ENCODE measurements at regions not wholly inside any gene's neighbourhood (a gene's known extent, or its start where the extent isn't known, plus 50 kb on each side); places are given as distances from the start of the nearest gene placed in this dataset.

- no peak overlapping the region for H3K4me3 ChIP-seq (ENCODE audit: low read depth, low read length)
- no peak overlapping the region for H3K27ac ChIP-seq (ENCODE audit: insufficient read depth, low read length, poor library complexity, severe bottlenecking)
- Mint-ChIP-seq H3K4me3 (no peak overlapping the region), H3K36me3 (peaks cover 4% of the 10 kb centered on the region), H3K27ac (no peak overlapping the region), H3K27me3 (peaks cover 48% of the 10 kb centered on the region), H3K9me3 (peaks cover 0 to 6% (median 0%) of the 10 kb centered on the region in 7 donors), H3K4me1 (no peaks in the 10 kb centered on the region)
- no peaks in the 10 kb centered on the region for H3K36me3 ChIP-seq (ENCODE audit: control insufficient read depth, insufficient read depth, low read length)
- peaks cover 11% of the 10 kb centered on the region for H3K27me3 ChIP-seq (ENCODE audit: control insufficient read depth, insufficient read depth, low read length)
- ATAC-seq (ENCODE audit: low read depth in 2 of 2) (no peak), DNase-seq (no peak)
- peaks cover 0 to 7% of the 10 kb centered on the region in 2 experiments for H3K9me3 ChIP-seq (ENCODE audit: control insufficient read depth in 2 of 2, low read length in 2 of 2)
- no peaks in the 10 kb centered on the region for H3K4me1 ChIP-seq (ENCODE audit: control insufficient read depth, insufficient read depth, low read length, poor library complexity, severe bottlenecking)
Observed at GRCh38 chr7:128145191-128145590, 95.9 kb upstream of the LEP start.

- H3K4me1 ChIP-seq (ENCODE audit: control insufficient read depth, insufficient read depth, low read length, poor library complexity, severe bottlenecking) = no peaks in the 10 kb centered on the region
- ATAC-seq (ENCODE audit: low read depth in 2 of 2) (no peak), DNase-seq (no peak)
- Mint-ChIP-seq H3K27ac (no peak overlapping the region), H3K4me3 (peak overlapping the region in 1 of 4 donors; percentile 5), H3K9me3 (peaks cover 0 to 6% (median 0%) of the 10 kb centered on the region in 7 donors), H3K27me3 (peaks cover 45% of the 10 kb centered on the region), H3K4me1 (no peaks in the 10 kb centered on the region), H3K36me3 (peaks cover 4% of the 10 kb centered on the region)
- H3K27me3 ChIP-seq (ENCODE audit: control insufficient read depth, insufficient read depth, low read length) = peaks cover 11% of the 10 kb centered on the region
- no peak overlapping the region for H3K4me3 ChIP-seq (ENCODE audit: low read depth, low read length)
- peaks cover 0 to 7% of the 10 kb centered on the region in 2 experiments for H3K9me3 ChIP-seq (ENCODE audit: control insufficient read depth in 2 of 2, low read length in 2 of 2)
- H3K27ac ChIP-seq (ENCODE audit: insufficient read depth, low read length, poor library complexity, severe bottlenecking) = no peak overlapping the region
- no peaks in the 10 kb centered on the region for H3K36me3 ChIP-seq (ENCODE audit: control insufficient read depth, insufficient read depth, low read length)
Observed at GRCh38 chr7:128146052-128146451, 95.0 kb upstream of the LEP start.

- H3K27me3 ChIP-seq (ENCODE audit: control insufficient read depth, insufficient read depth, low read length) = peaks cover 9% of the 10 kb centered on the region
- H3K27ac Mint-ChIP-seq = peak overlapping the region in 1 of 3 donors; percentile 39
- H3K27ac ChIP-seq (ENCODE audit: insufficient read depth, low read length, poor library complexity, severe bottlenecking) = no peak overlapping the region
- H3K4me1 Mint-ChIP-seq = peaks cover 0 to 2% (median 0%) of the 10 kb centered on the region in 4 donors
- H3K36me3 ChIP-seq (ENCODE audit: control insufficient read depth, insufficient read depth, low read length) = no peaks in the 10 kb centered on the region
- peaks cover 42% of the 10 kb centered on the region for H3K27me3 Mint-ChIP-seq
- no peaks in the 10 kb centered on the region for H3K4me1 ChIP-seq (ENCODE audit: control insufficient read depth, insufficient read depth, low read length, poor library complexity, severe bottlenecking)
- no peak overlapping the region for H3K4me3 ChIP-seq (ENCODE audit: low read depth, low read length)
- H3K4me3 Mint-ChIP-seq = no peak overlapping the region
- H3K9me3 Mint-ChIP-seq = peaks cover 0 to 2% (median 0%) of the 10 kb centered on the region in 7 donors
- H3K9me3 ChIP-seq (ENCODE audit: control insufficient read depth in 2 of 2, low read length in 2 of 2) = peaks cover 0 to 2% of the 10 kb centered on the region in 2 experiments
- H3K36me3 Mint-ChIP-seq = no peaks in the 10 kb centered on the region
- ATAC-seq (ENCODE audit: low read depth in 2 of 2) = no peak
- no peak for DNase-seq
Observed at GRCh38 chr7:128148676-128149075, 92.4 kb upstream of the LEP start.

- no peaks in the 10 kb centered on the region for H3K36me3 Mint-ChIP-seq
- Histone ChIP-seq H3K9me3 (ENCODE audit: control insufficient read depth in 2 of 2, low read length in 2 of 2) (no peaks in the 10 kb centered on the region), H3K4me3 (ENCODE audit: low read depth, low read length) (no peak overlapping the region), H3K27ac (ENCODE audit: insufficient read depth, low read length, poor library complexity, severe bottlenecking) (no peak overlapping the region), H3K4me1 (ENCODE audit: control insufficient read depth, insufficient read depth, low read length, poor library complexity, severe bottlenecking) (no peaks in the 10 kb centered on the region), H3K36me3 (ENCODE audit: control insufficient read depth, insufficient read depth, low read length) (no peaks in the 10 kb centered on the region), H3K27me3 (ENCODE audit: control insufficient read depth, insufficient read depth, low read length) (peaks cover 9% of the 10 kb centered on the region)
- DNase-seq (no peak), ATAC-seq (ENCODE audit: low read depth in 2 of 2) (no peak)
- H3K27me3 Mint-ChIP-seq = peaks cover 38% of the 10 kb centered on the region
- H3K4me3 Mint-ChIP-seq = no peak overlapping the region
- H3K27ac Mint-ChIP-seq = no peak overlapping the region
- peaks cover 0 to 2% (median 0%) of the 10 kb centered on the region in 4 donors for H3K4me1 Mint-ChIP-seq
- H3K9me3 Mint-ChIP-seq = peaks cover 0 to 2% (median 0%) of the 10 kb centered on the region in 7 donors
Observed at GRCh38 chr7:128150223-128150865, 90.7 kb upstream of the LEP start.

- peaks cover 0 to 2% (median 0%) of the 10 kb centered on the region in 4 donors for H3K4me1 Mint-ChIP-seq
Observed at GRCh38 chr7:128151635-128152034, 89.4 kb upstream of the LEP start.

GRCh38 chr7:128152721-128153120 is 88.4 kb upstream of the LEP start:
- Histone ChIP-seq H3K27ac (ENCODE audit: insufficient read depth, low read length, poor library complexity, severe bottlenecking) (no peak overlapping the region), H3K27me3 (ENCODE audit: control insufficient read depth, insufficient read depth, low read length) (peaks cover 10% of the 10 kb centered on the region), H3K36me3 (ENCODE audit: control insufficient read depth, insufficient read depth, low read length) (no peaks in the 10 kb centered on the region), H3K9me3 (ENCODE audit: control insufficient read depth in 2 of 2, low read length in 2 of 2) (no peaks in the 10 kb centered on the region), H3K4me1 (ENCODE audit: control insufficient read depth, insufficient read depth, low read length, poor library complexity, severe bottlenecking) (no peaks in the 10 kb centered on the region), H3K4me3 (ENCODE audit: low read depth, low read length) (no peak overlapping the region)
- Mint-ChIP-seq H3K27ac (no peak overlapping the region), H3K27me3 (peaks cover 37% of the 10 kb centered on the region), H3K4me1 (peaks cover 0 to 2% (median 0%) of the 10 kb centered on the region in 4 donors), H3K9me3 (peaks cover 0 to 2% (median 0%) of the 10 kb centered on the region in 7 donors), H3K4me3 (no peak overlapping the region), H3K36me3 (no peaks in the 10 kb centered on the region)
- DNase-seq (no peak), ATAC-seq (ENCODE audit: low read depth in 2 of 2) (no peak)

More at GRCh38 chr7:128151635-128152034, 89.4 kb upstream of the LEP start:
- Mint-ChIP-seq H3K27me3 (peaks cover 32% of the 10 kb centered on the region), H3K27ac (no peak overlapping the region), H3K9me3 (peaks cover 0 to 2% (median 0%) of the 10 kb centered on the region in 7 donors), H3K4me3 (no peak overlapping the region), H3K36me3 (no peaks in the 10 kb centered on the region)
- Histone ChIP-seq H3K9me3 (ENCODE audit: control insufficient read depth in 2 of 2, low read length in 2 of 2) (no peaks in the 10 kb centered on the region), H3K27me3 (ENCODE audit: control insufficient read depth, insufficient read depth, low read length) (peaks cover 9% of the 10 kb centered on the region), H3K4me3 (ENCODE audit: low read depth, low read length) (no peak overlapping the region), H3K4me1 (ENCODE audit: control insufficient read depth, insufficient read depth, low read length, poor library complexity, severe bottlenecking) (no peaks in the 10 kb centered on the region), H3K27ac (ENCODE audit: insufficient read depth, low read length, poor library complexity, severe bottlenecking) (no peak overlapping the region), H3K36me3 (ENCODE audit: control insufficient read depth, insufficient read depth, low read length) (no peaks in the 10 kb centered on the region)
- ATAC-seq (ENCODE audit: low read depth in 2 of 2) (no peak), DNase-seq (no peak)

GRCh38 chr7:128153436-128153835 is 87.6 kb upstream of the LEP start:
- no peak for DNase-seq
- Histone ChIP-seq H3K27ac (ENCODE audit: insufficient read depth, low read length, poor library complexity, severe bottlenecking) (no peak overlapping the region), H3K36me3 (ENCODE audit: control insufficient read depth, insufficient read depth, low read length) (no peaks in the 10 kb centered on the region), H3K9me3 (ENCODE audit: control insufficient read depth in 2 of 2, low read length in 2 of 2) (no peaks in the 10 kb centered on the region), H3K4me1 (ENCODE audit: control insufficient read depth, insufficient read depth, low read length, poor library complexity, severe bottlenecking) (no peaks in the 10 kb centered on the region), H3K27me3 (ENCODE audit: control insufficient read depth, insufficient read depth, low read length) (peaks cover 6% of the 10 kb centered on the region), H3K4me3 (ENCODE audit: low read depth, low read length) (no peak overlapping the region)
- H3K9me3 Mint-ChIP-seq = peaks cover 0 to 3% (median 0%) of the 10 kb centered on the region in 7 donors
- peaks cover 31% of the 10 kb centered on the region for H3K27me3 Mint-ChIP-seq
- peaks cover 0 to 2% (median 0%) of the 10 kb centered on the region in 4 donors for H3K4me1 Mint-ChIP-seq
- no peak for ATAC-seq (ENCODE audit: low read depth in 2 of 2)
- no peak overlapping the region for H3K27ac Mint-ChIP-seq
- no peak overlapping the region for H3K4me3 Mint-ChIP-seq
- H3K36me3 Mint-ChIP-seq = no peaks in the 10 kb centered on the region

GRCh38 chr7:128154504-128154903 is 86.6 kb upstream of the LEP start:
- Mint-ChIP-seq H3K4me3 (no peak overlapping the region), H3K27me3 (peaks cover 35% of the 10 kb centered on the region), H3K9me3 (peaks cover 0 to 3% (median 0%) of the 10 kb centered on the region in 7 donors), H3K4me1 (peaks cover 0 to 2% (median 0%) of the 10 kb centered on the region in 4 donors), H3K36me3 (no peaks in the 10 kb centered on the region), H3K27ac (no peak overlapping the region)
- Histone ChIP-seq H3K36me3 (ENCODE audit: control insufficient read depth, insufficient read depth, low read length) (no peaks in the 10 kb centered on the region), H3K27me3 (ENCODE audit: control insufficient read depth, insufficient read depth, low read length) (peaks cover 5% of the 10 kb centered on the region), H3K9me3 (ENCODE audit: control insufficient read depth in 2 of 2, low read length in 2 of 2) (no peaks in the 10 kb centered on the region), H3K27ac (ENCODE audit: insufficient read depth, low read length, poor library complexity, severe bottlenecking) (no peak overlapping the region), H3K4me3 (ENCODE audit: low read depth, low read length) (no peak overlapping the region), H3K4me1 (ENCODE audit: control insufficient read depth, insufficient read depth, low read length, poor library complexity, severe bottlenecking) (no peaks in the 10 kb centered on the region)
- DNase-seq (no peak), ATAC-seq (ENCODE audit: low read depth in 2 of 2) (no peak)
